Esophagus muscularis mucosa (tissue), 4 donors: ENCODE measurements at regions not wholly inside any gene's neighbourhood (a gene's known extent, or its start where the extent isn't known, plus 50 kb on each side); places are given as distances from the start of the nearest gene placed in this dataset.

Source experiments
- DNase-seq: peaks from one replicate; pipeline ENCODE4 v3.0.0-alpha.2; 2017; ENCODE audit errors: extremely low spot score
- H3K27ac ChIP-seq, 4 donors: fragments of 200-600 bp; sonication (generic); replicated peaks in 1 of 4; 1 replicate in 3 of 4; 2 replicates in 1 of 4; pipeline ENCODE4 v1.5.1; 2016 to 2019; ENCODE audit warnings: mild to moderate bottlenecking in 1 of 4
- H3K27me3 ChIP-seq, 4 donors: fragments of 200-600 bp; sonication (generic); one replicate each; pipeline versions ENCODE4 v1.5.1 to v1.6.0; 2016 to 2019
- H3K36me3 ChIP-seq, 4 donors: fragments of 200-600 bp; sonication (generic); one replicate each; pipeline ENCODE4 v1.5.1; 2016 to 2019
- H3K4me1 ChIP-seq, 4 donors: fragments of 200-600 bp; sonication (generic); one replicate each; pipeline ENCODE4 v1.5.1; 2016 to 2019
- H3K4me3 ChIP-seq, 4 donors: fragments of 200-600 bp; sonication (generic); 1 replicate in 2 of 4; 2 replicates in 2 of 4; pipeline ENCODE4 v1.5.1; 2016 to 2019; ENCODE audit warnings: mild to moderate bottlenecking in 4 of 4, moderate library complexity in 1 of 4
- H3K9me3 ChIP-seq, 4 donors: fragments of 200-600 bp; sonication (generic); 1 replicate in 3 of 4; 2 replicates in 1 of 4; pipeline ENCODE4 v1.5.1; 2016 to 2019
- CTCF ChIP-seq, 3 experiments: fragments of 200-600 bp in 2 of 3; fragments of 450-650 bp in 1 of 3; sonication (generic) in 2 of 3; IDR thresholded peaks; one replicate each; pipeline ENCODE4 v1.5.1; 2017 to 2019; ENCODE audit warnings: antibody characterized with exemption in 3 of 3, mild to moderate bottlenecking in 2 of 3, moderate library complexity in 1 of 3
- EP300 ChIP-seq: sonication (generic); formaldehyde crosslinking; IDR thresholded peaks from one replicate; pipeline ENCODE4 v1.6.1; 2017; ENCODE audit warnings: antibody characterized with exemption
- WGBS: methylation state at CpG from one replicate; pipeline ENCODE4 v1.1.5; 2018; 5-methylcytosine and 5-hydroxymethylcytosine counted together
- intact Hi-C: fragments of 100-400 bp; cut with DNase I; formaldehyde crosslinking; loops from one replicate; pipeline ENCODE4 v1.15.1; 2023
- small RNA-seq, 3 donors: library from RNA; depleted of rRNA; stranded (forward); fragments of <200 nt; gene quantifications; one replicate each; pipeline ENCODE3, GENCODE V24; 2016

GRCh38 chr12:41624571-41624970, 436.5 kb downstream of the PDZRN4 start:
- H3K4me1 ChIP-seq, result no peaks in the 10 kb centered on the region
- no peak for DNase-seq
- no peaks in the 10 kb centered on the region for H3K36me3 ChIP-seq
- H3K27me3 ChIP-seq, result no peaks in the 10 kb centered on the region
- intact Hi-C loops, result no loop called here
- 65% methylated on average over 1 of the region's 1 CpG for WGBS
- no peak overlapping the region for H3K27ac ChIP-seq
- no peak overlapping the region for H3K4me3 ChIP-seq
- peaks cover 0 to 7% (median 0%) of the 10 kb centered on the region in 4 donors for H3K9me3 ChIP-seq
- TF ChIP-seq EP300 (no peak), CTCF (IDR thresholded peaks at IDR 0.05) (no peak)

Small RNAs in the stretch of these regions (small RNA-seq; reads per million reads assigned to genes)
- gene RNA5SP360, result 0 reads per million in 3 donors
